Vagina (tissue), 2 donors: ENCODE measurements at regions not wholly inside any gene's neighbourhood (a gene's known extent, or its start where the extent isn't known, plus 50 kb on each side); places are given as distances from the start of the nearest gene placed in this dataset.

ENCODE experiments used
- CTCF ChIP-seq, 3 experiments: fragments of 450-650 bp in 2 of 3; fragments of 200-600 bp in 1 of 3; sonication (generic) in 1 of 3; IDR thresholded peaks; one replicate each; pipeline ENCODE4 v1.5.1; 2017 to 2019; ENCODE audit warnings: antibody characterized with exemption in 3 of 3, mild to moderate bottlenecking in 2 of 3, moderate library complexity in 2 of 3
- POLR2A ChIP-seq, 2 donors: fragments of 450-650 bp; IDR thresholded peaks; one replicate each; pipeline ENCODE4 v1.6.1; 2017; ENCODE audit warnings: antibody characterized with exemption in 2 of 2, mild to moderate bottlenecking in 2 of 2, moderate library complexity in 2 of 2
- POLR2AphosphoS5 ChIP-seq, 2 donors: sonication (generic); formaldehyde crosslinking; IDR thresholded peaks; one replicate each; pipeline ENCODE4 v1.9.0; 2017; ENCODE audit warnings: antibody characterized with exemption in 2 of 2, mild to moderate bottlenecking in 2 of 2, low read depth in 1 of 2; ENCODE audit not compliant: insufficient read depth in 1 of 2

GRCh38 chr6:132893772-132894490 is 79.6 kb downstream of the RPS12 start:
- TF ChIP-seq CTCF (IDR thresholded peaks at IDR 0.05) (no peak), POLR2AphosphoS5 (IDR thresholded peaks at IDR 0.05; ENCODE audit: insufficient read depth in 1 of 2, low read depth in 1 of 2) (no peak), POLR2A (IDR thresholded peaks at IDR 0.05) (no peak)
